ENCODE measurements at regions not wholly inside any gene's neighbourhood (a gene's known extent, or its start where the extent isn't known, plus 50 kb on each side); places are given as distances from the start of the nearest gene placed in this dataset.
A peak's percentile ranks its signal among the peaks of the same experiment; 100 is the strongest.

DNA sequence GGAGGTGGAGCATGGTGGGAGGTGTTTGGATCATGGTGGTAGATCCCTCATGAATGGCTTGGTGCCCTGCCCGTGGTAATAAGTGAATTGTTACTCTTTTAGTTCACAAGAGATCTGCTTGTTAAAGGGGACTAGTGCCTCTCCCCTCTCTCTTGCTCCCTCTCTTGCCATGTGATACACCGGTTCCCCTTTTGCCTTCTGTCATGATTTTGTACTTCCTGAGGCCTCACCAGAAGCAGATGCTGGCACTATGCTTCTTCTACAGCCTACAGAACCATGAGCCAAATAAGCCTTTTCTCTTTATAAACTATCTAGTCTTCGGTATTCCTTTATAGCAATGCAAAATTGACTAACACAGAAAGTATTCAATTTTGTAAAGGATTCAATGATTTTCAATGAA lies 817.1 kb downstream of the TLR4 start:
- no peak for DNase-seq (ENCODE audit: low read depth)

DNA sequence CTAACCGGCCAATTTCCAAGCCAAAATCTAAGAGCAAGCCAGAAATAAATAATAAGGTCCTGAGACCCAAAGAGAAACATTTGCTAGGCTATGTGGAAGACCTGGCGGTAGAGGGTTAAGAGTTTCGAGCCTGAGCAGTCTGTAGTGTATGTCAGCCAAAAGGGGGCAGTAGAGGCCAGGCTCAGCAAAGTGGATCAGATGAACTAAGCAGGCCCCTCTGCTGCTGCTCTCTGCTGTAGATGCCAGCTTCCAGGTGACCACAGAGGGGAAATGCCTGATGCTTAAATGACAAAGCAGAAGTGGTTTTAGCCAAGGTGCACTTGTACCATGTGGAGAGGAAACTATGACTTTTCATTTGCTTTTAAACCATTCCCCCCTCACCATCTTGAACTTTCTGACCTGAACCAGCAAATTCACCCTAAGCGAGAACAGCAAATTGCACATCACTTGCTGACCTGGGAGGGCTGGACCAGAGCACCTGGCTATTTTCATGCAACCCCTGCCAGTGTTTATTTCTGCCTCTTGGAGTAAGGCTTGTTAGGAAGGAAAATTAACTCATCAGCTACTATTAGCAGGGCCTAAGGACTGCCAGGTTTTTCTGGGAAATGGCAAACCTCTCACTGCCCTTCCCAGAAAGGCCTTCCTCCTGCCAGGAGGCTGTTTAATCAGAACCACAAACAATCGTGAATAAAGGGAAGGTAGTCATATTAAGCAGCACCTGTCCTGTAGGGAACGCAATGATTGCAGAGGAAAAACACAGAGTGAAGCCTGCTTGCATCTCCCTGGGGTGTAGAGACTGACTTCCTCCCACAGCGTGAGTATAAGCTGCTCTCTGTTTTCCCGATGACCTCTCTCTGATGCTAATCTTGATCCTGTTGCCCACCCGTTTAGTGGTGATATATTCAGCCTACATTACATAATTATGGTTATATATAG lies 818.2 kb downstream of the TLR4 start:
- peak; percentile 46 for DNase-seq (ENCODE audit: low read depth)

DNA sequence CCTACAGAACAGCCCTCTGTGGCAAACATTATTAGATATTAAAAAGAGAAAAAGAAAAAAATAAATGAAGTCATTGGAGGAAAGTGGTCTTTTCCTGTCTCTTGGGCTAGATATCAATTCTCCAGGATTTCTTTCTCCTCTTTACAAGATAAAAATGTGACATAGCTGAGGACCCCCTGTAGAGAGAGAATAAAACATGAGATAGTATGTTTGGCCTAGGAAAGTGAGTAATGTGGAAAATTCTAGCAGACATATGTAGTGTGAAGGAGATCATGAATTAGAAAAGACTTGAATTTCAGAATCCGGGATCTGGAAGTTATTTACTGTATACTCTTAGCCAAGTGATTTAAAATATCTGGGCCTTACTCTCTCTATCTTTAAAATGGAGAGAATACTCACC lies 823.1 kb downstream of the TLR4 start:
- no peak for DNase-seq (ENCODE audit: low read depth)

DNA sequence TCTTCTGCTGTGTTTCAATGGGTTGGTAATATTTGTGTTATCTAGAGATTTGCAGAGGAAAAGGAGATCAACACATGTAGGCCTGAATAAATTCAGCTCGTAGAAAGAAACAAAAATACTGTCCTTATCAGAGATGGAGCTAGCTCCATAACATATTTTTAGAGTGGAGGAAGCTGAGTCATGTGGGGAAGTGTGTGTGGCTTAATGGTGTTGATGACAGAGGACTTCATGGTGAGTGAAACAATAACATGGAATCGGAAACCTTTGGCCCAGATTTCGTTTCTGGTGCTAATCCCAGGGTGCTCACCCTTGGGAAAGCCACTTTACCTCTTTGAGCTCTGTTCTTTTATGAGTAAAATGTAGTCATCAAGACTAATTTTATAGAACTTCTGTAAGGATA lies 825.0 kb downstream of the TLR4 start:
- DNase-seq (ENCODE audit: low read depth), result peak; percentile 22

DNA sequence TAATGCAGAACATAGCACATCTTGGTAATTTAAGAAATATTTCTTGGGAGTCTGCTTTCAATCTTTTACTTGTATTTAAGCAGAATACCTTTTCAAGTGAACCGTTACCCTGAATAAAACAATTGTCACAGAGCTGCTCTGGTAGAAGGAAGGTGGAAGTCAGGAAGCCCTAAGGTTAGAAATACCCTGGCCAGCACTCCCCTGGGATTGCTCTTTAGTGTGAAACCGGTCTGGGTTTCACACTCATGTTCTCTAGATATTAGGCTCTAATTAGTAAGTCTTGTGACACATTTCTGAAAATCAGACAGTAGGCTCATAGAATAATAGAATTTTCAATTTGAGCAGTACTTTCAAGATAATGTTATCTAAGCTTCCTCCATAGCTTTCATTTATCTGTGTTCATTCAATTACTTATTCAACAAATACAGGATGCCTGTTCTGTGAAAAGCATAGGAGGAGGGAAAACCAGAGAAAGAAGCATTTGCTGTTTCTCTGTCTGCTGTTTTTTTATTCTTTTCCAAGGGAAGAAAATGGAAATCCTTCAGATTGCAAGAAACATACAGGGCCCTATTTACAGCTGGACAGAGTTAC lies 825.5 kb downstream of the TLR4 start:
- DNase-seq (ENCODE audit: low read depth), result no peak

DNA sequence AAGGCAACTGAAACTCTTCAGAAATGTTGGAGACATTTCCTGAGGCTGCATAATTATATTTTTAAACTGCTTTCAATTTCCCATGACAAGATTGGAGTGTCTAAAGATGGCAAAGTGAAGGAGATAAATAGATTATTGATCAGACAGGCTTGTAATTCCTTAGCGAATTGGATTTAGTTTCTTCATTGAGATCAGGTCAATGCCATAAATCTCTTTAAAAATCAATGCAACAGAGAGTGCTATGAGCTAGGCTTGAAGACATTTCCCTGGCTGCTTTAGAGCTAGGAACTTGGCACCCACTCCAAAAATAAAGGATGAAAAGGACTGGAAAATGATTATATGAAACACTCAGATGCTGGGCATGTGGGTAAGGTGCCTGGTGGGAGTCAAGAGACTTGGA lies 828.4 kb downstream of the TLR4 start:
- no peak for DNase-seq (ENCODE audit: low read depth)

DNA sequence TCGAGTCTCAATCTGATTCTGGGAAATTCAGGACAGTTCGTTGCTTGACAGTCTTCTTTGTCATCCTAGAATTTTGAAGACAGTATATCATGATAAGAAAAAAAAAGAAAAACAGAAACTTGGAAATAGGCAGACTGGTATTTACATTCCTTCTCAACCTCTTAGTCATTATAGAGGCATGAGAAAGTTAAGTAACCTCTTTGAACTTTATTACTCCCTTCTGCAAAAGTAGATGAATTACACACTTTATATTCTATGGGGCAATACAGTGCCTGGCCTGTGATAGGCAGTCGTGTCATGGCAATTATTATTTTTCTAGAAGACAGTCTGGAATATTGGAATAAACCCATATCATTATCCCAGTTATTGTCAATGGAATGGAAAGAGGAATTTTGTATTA lies 828.9 kb downstream of the TLR4 start:
- DNase-seq (ENCODE audit: low read depth), result no peak

DNA sequence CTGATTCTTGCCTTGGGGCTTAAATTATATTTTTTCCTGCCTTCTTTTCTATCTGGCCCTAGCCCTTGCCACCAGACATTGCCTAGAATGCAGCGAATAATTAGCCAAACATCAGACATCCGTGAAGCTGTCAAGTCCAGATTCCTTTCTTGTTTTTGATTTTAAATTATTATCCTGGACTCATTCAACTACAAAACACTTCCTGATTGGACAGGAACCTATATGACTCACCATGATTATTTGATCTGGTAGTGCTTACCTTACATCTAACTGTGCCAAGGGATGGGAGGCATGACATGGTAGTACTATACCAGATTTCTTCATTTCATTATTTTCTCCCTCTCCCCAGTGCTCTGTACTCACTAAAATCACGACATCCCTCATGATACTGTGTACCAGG lies 829.6 kb downstream of the TLR4 start:
- no peak for DNase-seq (ENCODE audit: low read depth)

DNA sequence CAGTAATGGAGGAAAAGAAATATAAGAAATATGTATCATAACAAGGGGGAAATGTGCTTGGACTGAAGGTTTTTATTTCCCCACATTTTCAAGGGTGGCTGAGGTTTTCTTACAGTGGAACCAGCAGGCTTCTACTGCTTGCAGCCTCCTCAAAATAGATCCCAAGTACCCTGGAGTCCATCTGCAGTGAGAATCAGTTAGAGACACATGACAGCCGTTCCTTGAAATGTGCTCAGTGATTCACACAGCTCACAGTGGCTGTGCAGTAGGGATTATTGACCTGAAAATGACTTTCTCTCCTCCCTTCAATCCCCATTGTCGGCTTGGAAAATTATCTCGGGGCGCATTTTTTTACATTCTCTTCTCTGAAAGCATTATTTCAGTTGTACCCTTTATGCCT lies 832.0 kb downstream of the TLR4 start:
- DNase-seq (ENCODE audit: low read depth), result no peak

DNA sequence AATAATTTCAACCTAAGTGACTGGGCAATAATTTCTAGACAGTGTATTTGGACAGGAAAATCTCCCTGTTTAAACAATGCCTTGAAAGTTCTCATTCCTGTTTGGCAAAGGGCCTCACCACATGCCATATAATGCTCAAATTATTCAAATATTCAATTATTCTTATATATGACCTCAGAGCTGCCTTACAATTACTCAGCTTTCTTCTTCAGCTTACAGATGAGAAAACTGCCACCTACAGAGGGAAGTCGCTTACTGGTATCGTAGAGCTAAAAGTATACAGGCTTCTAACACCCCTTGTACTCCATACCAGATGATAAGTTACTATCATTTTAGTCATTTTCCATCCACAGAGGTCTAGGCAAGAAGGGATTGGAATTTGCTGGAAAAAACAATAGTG lies 830.3 kb downstream of the BRINP1 start:
- DNase-seq (ENCODE audit: low read depth), result no peak

DNA sequence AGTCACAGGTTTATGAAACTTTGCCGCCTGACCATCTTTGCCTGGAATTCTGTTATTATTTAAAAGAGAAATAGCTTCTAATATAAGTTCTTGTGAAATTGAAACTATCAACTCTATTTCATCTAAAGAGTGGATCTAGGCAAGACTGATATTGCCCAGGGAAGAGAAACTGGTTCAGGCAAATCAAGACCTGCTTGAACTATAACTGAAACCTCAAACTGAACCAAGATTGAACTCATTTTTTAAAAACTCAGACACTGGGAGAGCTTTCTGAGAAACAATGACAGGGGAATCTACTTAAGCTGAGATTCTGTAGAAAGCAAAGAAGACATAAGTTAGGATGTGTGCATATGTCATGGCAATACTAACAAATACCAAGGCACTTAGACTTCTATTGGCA lies 815.8 kb downstream of the BRINP1 start:
- DNase-seq (ENCODE audit: low read depth), result no peak

DNA sequence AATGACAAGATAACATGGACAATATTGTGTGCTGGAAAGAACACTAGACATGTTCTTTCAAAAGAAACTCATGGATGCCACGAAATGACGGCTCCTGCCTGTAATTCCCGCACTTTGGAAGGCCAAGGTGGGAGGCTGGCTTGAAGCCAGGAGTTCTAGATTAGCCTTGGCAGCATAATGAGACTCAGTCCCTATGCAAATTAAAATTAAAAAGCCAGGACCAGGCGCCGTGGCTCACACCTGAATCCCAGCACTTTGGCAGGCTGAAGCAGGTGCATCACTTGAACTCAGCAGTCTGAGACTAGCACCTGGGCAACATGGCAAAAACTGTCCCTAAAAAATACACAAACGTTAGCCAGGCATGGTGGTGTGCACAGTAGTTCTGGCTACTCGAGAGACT lies 814.2 kb downstream of the BRINP1 start:
- DNase-seq (ENCODE audit: low read depth), result no peak

DNA sequence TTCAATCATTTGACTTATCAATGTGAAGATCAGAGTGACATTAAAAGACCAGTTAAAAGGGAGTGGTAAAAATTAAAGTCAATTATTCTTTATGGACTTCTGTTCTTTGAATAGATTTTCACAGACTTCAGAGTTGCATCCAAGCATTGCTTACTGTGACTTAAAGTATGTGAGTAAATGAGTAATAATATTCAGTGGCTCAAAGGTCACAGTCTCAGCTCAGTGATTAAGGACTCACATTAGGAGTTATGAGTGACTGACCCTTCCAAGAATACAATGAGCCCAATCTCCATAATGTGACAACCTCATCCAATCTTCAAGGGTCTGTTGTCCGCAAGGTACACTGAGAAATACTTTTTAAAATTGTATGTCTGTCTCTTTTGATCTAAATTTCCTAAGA lies 811.2 kb downstream of the BRINP1 start:
- no peak for DNase-seq (ENCODE audit: low read depth)

DNA sequence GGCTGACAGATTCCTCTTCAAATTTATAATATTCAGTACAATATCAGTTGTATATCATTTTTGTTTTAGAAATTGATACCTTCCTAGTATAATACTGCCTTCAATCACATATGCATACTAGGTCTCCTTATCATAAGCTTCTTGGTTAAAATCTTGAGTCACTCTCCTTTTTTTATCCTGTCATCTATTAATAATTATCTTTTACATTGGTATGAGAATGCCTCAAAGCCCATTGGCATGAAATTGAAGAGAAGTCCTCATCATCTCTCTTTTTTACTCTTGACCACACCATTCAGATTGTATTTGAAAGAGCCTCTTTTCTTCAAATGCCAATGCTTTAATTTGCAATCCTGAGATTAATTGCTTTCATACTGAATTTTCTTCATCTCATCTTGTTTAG lies 810.3 kb downstream of the BRINP1 start:
- no peak for DNase-seq (ENCODE audit: low read depth)

DNA sequence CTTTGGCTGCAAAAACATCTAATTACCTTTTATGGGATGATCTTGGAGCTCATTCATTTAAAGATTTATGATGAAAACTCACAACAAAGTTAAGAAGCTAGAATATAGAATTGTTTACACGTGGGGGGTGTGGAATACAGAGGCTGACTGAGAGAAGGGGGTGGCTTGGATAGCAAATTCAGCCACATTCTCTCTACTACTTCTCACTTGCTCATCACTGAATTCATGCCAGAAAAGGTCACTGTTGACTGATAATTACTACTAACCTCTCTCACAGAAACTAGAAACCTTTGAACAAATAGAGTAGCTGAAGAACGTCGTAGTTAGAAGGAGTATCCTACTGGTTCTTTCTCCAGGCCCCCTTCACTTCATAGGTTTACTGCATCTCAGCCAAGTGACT lies 808.2 kb downstream of the BRINP1 start:
- DNase-seq (ENCODE audit: low read depth), result no peak

DNA sequence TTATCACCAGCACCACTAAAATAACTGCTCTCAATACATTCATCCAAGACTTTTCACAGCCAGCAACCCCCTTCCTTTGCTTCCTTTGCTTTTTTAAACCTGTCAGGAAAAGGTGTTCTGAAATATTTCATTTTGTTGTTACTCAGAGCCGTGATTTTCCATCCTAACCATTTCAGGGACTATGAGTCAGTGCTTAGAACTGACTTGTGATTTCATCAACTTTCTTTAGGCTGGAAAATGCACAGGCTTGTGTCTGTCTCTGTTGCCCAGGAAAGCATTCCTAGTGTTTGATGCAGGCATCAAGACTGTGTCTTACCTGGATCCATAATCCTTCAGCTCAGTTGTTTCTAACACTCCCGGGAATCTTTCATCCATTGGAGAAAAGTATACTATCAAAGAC lies 805.6 kb downstream of the BRINP1 start:
- DNase-seq (ENCODE audit: low read depth), result no peak

DNA sequence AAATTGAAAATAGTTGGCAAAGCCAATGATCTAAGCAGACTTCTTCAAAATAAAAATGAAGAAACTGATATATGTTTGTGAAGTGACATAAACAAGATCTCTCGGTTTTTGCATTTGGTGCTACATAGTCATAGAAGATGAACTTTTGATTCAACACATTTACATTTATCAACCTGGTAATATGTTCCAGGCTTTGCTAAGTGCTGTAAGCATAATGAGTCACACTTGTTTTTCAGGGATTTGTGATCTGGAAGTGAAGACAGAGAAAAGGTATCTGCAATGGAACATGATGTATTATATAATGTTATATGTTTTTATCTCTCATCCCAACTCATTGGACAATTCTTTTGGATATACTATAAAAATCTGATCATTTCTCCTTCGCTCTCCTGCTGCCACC lies 801.4 kb downstream of the BRINP1 start:
- no peak for DNase-seq (ENCODE audit: low read depth)

DNA sequence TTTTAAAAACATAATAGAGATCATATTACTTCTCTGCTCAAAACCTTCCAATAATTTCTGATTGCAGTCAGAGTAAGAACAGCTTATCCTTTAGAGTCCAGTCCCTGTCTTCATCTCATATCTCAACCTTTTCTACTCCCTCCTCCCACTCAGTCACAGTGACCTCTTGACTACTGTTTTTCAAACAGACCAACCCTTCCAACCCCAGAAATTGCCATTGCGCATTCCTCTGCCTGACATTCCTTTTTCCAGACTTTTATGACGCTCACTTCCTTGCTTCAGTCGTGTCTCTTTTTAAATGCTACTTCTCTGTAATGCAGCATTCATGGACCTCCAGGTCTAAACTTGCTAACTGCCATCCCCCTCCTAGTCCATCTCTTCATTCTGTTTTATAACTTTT lies 800.5 kb downstream of the BRINP1 start:
- no peak for DNase-seq (ENCODE audit: low read depth)

DNA sequence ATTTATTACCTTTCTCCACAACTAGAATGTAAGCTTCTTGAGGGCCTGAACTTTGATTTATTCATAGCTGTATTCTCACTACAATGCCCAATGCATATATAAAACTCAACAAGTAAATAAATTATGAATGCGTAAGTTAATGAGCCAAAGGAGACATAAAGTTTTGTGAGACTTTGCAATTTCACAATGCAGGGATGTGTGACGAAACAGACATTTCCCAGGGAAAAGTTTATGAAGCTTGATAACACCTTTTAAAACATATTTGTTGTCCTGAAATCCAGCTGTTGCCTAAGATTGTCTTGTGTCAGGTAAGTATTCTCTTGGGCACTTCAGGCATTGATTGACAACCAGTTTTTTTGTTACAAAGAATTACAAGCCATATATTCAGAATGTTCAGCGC lies 800.1 kb downstream of the BRINP1 start:
- no peak for DNase-seq (ENCODE audit: low read depth)

DNA sequence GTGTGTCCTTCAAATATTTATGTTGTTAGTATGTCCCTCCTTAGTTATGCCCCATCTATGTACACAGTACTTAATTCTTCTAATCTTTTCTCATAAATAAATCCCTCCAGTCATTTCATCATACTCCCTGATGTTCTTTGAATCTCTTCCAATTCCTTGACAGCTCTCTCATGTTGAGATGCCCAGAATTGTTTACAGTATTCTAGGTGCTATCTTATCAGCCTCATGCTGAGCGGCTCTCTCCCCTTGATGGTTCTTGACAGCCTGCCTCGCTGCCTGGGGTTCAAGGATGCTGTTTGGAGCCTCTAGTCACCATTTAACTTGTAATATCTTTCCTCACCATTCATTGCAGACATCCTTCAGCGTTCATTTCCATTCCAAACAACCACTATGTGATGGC lies 799.2 kb downstream of the BRINP1 start:
- DNase-seq (ENCODE audit: low read depth), result no peak

DNA sequence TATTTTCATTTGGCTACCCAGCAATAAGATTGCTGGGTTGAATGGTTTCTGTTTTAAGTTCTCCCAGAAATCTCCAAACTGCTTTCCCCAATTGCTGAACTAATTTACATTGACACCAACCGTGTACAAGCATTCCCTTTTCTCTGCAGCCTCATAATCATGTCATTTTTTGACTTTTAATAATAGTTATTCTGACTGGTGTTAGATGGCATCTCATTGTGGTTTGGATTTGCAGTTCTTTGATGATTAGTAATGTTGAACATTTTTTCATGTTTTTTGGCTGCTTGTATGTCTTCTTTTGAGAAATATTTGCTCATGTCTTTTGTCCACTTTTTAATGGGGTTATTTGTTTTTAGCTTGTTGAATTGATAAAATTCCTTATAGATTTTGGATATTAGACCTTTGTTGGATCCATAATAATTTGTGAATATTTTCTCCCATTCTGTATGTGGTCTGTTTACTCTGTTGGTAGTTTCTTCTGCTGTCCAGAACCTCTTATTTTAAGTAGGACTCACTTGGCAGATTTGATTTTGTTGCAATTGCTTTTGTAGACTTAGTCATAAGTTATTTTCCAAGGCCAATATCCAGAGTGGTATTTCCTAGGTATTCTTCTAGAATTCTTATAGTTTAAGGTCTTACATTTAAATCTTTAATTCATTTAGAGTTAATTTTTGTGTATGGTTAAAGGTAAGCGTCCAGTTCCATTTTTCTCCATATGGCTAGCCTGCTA lies 793.7 kb downstream of the BRINP1 start:
- DNase-seq (ENCODE audit: low read depth), result peak; percentile 24

DNA sequence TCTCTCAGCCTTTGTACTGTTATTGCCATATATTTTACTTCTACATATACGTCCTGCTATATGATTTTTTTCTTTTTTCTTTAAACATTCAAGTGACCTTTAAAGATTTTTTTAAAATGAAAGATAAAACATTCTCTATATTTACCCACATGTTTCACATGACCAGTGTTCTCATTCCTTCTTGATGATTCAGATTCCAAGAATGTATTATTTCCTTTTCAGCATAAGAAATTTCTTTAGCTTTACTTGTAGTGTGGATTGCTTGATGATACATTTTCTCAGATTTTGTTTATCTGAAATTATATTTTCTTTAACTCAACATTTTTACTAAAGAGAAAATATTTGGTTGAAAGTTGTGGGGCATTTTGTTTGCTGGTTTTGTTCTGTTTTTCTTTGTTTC lies 792.1 kb downstream of the BRINP1 start:
- peak; percentile 34 for DNase-seq (ENCODE audit: low read depth)

DNA sequence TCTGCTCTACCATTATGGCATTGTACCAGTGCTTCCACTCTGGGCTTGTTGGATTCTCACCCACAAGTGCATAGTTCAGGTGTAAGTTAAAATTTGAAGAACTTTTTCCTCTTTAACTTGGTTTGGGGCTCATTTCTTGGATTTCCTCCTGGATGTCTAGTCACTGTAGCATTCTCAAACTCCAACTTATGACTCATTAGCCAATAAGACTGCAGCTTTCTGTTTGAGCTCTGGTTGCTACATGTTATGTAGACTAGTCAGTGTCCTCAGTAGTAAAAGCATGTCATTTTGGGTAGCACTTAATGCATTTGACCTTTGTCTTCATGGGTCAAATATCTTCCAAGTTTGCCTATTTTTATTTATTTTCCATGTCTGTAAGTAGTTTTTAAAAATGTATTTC lies 790.8 kb downstream of the BRINP1 start:
- peak; percentile 69 for DNase-seq (ENCODE audit: low read depth)

Data from stromal cell of bone marrow (primary cell).